ENCODE measurements at regions not wholly inside any gene's neighbourhood (a gene's known extent, or its start where the extent isn't known, plus 50 kb on each side); places are given as distances from the start of the nearest gene placed in this dataset.
A peak's percentile ranks its signal among the peaks of the same experiment; 100 is the strongest.

DNA sequence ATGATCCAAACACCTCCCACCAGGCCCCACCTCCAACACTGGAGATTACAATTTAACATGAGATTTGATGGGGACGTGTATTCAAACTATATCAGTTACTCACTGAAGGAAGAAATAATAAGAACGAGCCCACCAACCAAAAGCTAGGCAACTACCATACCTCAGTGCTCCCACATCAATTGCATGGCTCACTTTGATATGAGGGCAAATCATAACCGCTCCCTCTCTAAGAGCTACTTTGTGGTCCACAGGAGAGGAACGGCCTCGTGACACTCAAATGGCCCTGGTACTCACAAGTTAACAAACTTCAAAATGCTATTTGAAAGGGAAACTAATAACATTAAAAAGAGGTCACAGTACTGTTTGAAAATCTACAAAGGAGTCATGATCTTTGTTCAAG is 170.7 kb upstream of the SLC7A11 start:
- no peak for DNase-seq (ENCODE audit: low read depth)
- TF ChIP-seq, protein P1, sequence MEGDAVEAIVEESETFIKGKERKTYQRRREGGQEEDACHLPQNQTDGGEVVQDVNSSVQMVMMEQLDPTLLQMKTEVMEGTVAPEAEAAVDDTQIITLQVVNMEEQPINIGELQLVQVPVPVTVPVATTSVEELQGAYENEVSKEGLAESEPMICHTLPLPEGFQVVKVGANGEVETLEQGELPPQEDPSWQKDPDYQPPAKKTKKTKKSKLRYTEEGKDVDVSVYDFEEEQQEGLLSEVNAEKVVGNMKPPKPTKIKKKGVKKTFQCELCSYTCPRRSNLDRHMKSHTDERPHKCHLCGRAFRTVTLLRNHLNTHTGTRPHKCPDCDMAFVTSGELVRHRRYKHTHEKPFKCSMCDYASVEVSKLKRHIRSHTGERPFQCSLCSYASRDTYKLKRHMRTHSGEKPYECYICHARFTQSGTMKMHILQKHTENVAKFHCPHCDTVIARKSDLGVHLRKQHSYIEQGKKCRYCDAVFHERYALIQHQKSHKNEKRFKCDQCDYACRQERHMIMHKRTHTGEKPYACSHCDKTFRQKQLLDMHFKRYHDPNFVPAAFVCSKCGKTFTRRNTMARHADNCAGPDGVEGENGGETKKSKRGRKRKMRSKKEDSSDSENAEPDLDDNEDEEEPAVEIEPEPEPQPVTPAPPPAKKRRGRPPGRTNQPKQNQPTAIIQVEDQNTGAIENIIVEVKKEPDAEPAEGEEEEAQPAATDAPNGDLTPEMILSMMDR (IDR thresholded peaks at IDR 0.05; ENCODE audit: low read depth, low read length, missing control alignments), result no peak
- no peak overlapping the region for H3K4me3 ChIP-seq (ENCODE audit: low read depth, low read length)

GRCh38 chr4:138410266-138410665 is 168.1 kb upstream of the SLC7A11 start:
- DNase-seq (ENCODE audit: low read depth), result no peak
- no peak overlapping the region for H3K4me3 ChIP-seq (ENCODE audit: low read depth, low read length)
- TF ChIP-seq, protein P1 (IDR thresholded peaks at IDR 0.05; ENCODE audit: low read depth, low read length, missing control alignments), result no peak

DNA sequence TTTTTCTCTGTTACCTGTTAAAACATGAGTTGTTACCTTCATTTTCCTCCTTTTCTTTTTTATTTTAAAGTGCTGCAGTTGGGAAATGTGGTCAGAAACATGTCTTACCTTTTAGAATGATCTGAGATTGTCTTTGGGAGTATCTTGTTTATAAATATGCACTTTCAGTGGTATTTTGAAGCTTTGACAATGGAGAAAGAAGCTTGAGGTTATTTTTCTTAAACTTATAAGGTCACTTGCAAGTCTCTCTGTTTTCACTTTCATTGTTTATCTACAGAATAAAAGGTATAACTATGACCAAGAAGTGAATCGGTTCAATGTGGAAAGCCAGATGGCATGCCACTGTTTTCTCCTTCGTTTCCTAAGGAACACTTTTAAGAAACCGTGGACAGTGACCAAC is 167.5 kb upstream of the SLC7A11 start:
- no peak overlapping the region for H3K4me3 ChIP-seq (ENCODE audit: low read depth, low read length)
- DNase-seq (ENCODE audit: low read depth), result no peak
- TF ChIP-seq, protein P1 (IDR thresholded peaks at IDR 0.05; ENCODE audit: low read depth, low read length, missing control alignments), result no peak

DNA sequence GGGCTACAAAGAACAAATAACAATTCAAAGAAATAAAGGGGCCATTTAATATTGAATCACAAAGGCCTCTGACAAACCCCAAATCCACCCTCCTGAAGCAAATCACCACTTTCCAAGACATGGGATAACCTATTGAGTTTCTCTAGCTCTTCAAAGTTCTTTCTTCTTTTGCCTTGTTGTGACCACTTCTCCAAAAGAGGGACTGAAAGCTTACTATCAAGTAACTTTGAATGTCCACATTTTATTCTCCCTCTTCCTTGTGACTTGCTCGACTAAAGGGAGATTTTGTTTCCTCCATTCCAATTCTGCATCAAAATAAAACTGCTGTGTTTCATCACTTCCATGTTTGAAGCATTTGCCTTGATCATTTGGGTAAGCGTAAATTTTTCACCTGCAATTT is 166.6 kb upstream of the SLC7A11 start:
- TF ChIP-seq, protein P1 (IDR thresholded peaks at IDR 0.05; ENCODE audit: low read depth, low read length, missing control alignments), result no peak
- no peak overlapping the region for H3K4me3 ChIP-seq (ENCODE audit: low read depth, low read length)
- DNase-seq (ENCODE audit: low read depth), result no peak

GRCh38 chr4:138407329-138407728 is 165.2 kb upstream of the SLC7A11 start:
- DNase-seq (ENCODE audit: low read depth), result no peak
- TF ChIP-seq, protein P1 (IDR thresholded peaks at IDR 0.05; ENCODE audit: low read depth, low read length, missing control alignments), result no peak
- no peak overlapping the region for H3K4me3 ChIP-seq (ENCODE audit: low read depth, low read length)

DNA sequence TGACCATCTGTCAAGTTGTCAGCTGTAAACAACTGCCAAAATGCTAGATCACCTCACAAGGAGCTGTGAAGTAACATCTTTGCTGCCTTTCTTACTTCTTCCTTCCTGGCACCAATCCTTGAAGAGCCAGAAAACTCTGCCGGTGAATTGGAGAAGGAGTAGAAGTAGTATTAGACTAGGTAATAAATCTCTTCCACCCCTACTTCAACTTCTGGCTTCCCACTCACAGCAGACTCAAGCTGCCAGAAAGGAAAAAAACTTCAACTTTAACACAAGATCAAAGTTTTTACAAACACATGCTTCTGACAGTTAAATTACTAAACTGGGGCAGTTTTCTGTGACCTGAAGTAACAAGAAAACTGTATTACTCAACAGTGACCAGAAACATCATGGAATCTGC is 164.7 kb upstream of the SLC7A11 start:
- no peak overlapping the region for H3K4me3 ChIP-seq (ENCODE audit: low read depth, low read length)
- DNase-seq (ENCODE audit: low read depth), result no peak
- TF ChIP-seq, protein P1 (IDR thresholded peaks at IDR 0.05; ENCODE audit: low read depth, low read length, missing control alignments), result no peak

- H3K4me3 ChIP-seq (ENCODE audit: low read depth, low read length), result no peak overlapping the region
- TF ChIP-seq, protein P1 (IDR thresholded peaks at IDR 0.05; ENCODE audit: low read depth, low read length, missing control alignments), result no peak
- DNase-seq (ENCODE audit: low read depth), result peak; percentile 29
Measured at GRCh38 chr4:138405934-138406567, 163.9 kb upstream of the SLC7A11 start.

Measured in GM12864 (cell line).